HepG2 (cell line): ENCODE measurements at regions not wholly inside any gene's neighbourhood (a gene's known extent, or its start where the extent isn't known, plus 50 kb on each side); places are given as distances from the start of the nearest gene placed in this dataset.

Source experiments
- CBX2 ChIP-seq, 2 experiments: fragments of 200-600 bp in 1 of 2; sonication (generic); formaldehyde crosslinking in 1 of 2; IDR thresholded peaks; 2 replicates each; pipeline versions ENCODE4 v1.7.0 to v1.8.1; 2018 to 2022; ENCODE audit warnings: low read depth in 2 of 2, low read length in 1 of 2, mild to moderate bottlenecking in 1 of 2, missing genetic modification reagents in 1 of 2
- CTCF ChIP-seq: sonication (generic); formaldehyde crosslinking; IDR thresholded peaks from 2 replicates; pipeline ENCODE4 v1.5.0; 2020; ENCODE audit warnings: mild to moderate bottlenecking, missing genetic modification reagents, moderate library complexity
- FOXM1 ChIP-seq: sonication (generic); formaldehyde crosslinking; IDR thresholded peaks from 2 replicates; pipeline ENCODE4 v1.5.0; 2020; ENCODE audit warnings: missing genetic modification reagents
- HIVEP1 ChIP-seq: sonication (generic); formaldehyde crosslinking; IDR thresholded peaks from 2 replicates; pipeline ENCODE4 v1.4.0; 2020; ENCODE audit warnings: mild to moderate bottlenecking, missing genetic modification reagents
- POLR2AphosphoS5 ChIP-seq: IDR thresholded peaks from 2 replicates; pipeline ENCODE4 v1.6.1; 2012; ENCODE audit warnings: low read depth, low read length
- RAD21 ChIP-seq: fragments of 450-650 bp; formaldehyde crosslinking; IDR thresholded peaks from 2 replicates; pipeline ENCODE4 v1.5.0; 2020; ENCODE audit warnings: mild to moderate bottlenecking
- SNRNP70 ChIP-seq: fragments of 200-400 bp; formaldehyde crosslinking; IDR thresholded peaks from 2 replicates; pipeline ENCODE4 v1.6.1; 2017; ENCODE audit warnings: mild to moderate bottlenecking, low read depth, low read length, moderate library complexity
- SRSF9 ChIP-seq: fragments of 200-400 bp; formaldehyde crosslinking; IDR thresholded peaks from 2 replicates; pipeline ENCODE4 v1.6.1; 2018; ENCODE audit warnings: borderline replicate concordance, mild to moderate bottlenecking, low read depth, low read length; ENCODE audit not compliant: insufficient read depth, poor library complexity, severe bottlenecking
- TBP ChIP-seq: sonication (generic); formaldehyde crosslinking; IDR thresholded peaks from 2 replicates; pipeline ENCODE4 v1.5.0; 2020; ENCODE audit warnings: missing genetic modification reagents
- ZNF3 ChIP-seq: IDR thresholded peaks from 2 replicates; pipeline ENCODE4 v1.7.0; 2017; ENCODE audit warnings: inconsistent platforms
- ZNF432 ChIP-seq: sonication (generic); formaldehyde crosslinking; IDR thresholded peaks from 2 replicates; pipeline ENCODE4 v1.5.0; 2020; ENCODE audit warnings: missing genetic modification reagents, mild to moderate bottlenecking, borderline replicate concordance
- ZNF607 ChIP-seq: sonication (generic); formaldehyde crosslinking; IDR thresholded peaks from 2 replicates; pipeline ENCODE4 v1.5.1; 2020; ENCODE audit warnings: missing genetic modification reagents, mild to moderate bottlenecking, borderline replicate concordance
- TF ChIP-seq, protein P1 (sequence below): sonication (generic); formaldehyde crosslinking; IDR thresholded peaks from 2 replicates; pipeline ENCODE4 v1.4.0; 2020; ENCODE audit warnings: missing genetic modification reagents, borderline replicate concordance
- TF ChIP-seq, protein P2 (sequence below): sonication (generic); formaldehyde crosslinking; IDR thresholded peaks from 2 replicates; pipeline ENCODE4 v1.4.0; 2020; ENCODE audit warnings: missing genetic modification reagents, borderline replicate concordance

- no peak for TF ChIP-seq CTCF (CRISPR knock-in tag)
- TF ChIP-seq ZNF432 (CRISPR knock-in tag): no peak
- no peak for TF ChIP-seq RAD21 (CRISPR knock-in tag)
- TF ChIP-seq, protein P1, sequence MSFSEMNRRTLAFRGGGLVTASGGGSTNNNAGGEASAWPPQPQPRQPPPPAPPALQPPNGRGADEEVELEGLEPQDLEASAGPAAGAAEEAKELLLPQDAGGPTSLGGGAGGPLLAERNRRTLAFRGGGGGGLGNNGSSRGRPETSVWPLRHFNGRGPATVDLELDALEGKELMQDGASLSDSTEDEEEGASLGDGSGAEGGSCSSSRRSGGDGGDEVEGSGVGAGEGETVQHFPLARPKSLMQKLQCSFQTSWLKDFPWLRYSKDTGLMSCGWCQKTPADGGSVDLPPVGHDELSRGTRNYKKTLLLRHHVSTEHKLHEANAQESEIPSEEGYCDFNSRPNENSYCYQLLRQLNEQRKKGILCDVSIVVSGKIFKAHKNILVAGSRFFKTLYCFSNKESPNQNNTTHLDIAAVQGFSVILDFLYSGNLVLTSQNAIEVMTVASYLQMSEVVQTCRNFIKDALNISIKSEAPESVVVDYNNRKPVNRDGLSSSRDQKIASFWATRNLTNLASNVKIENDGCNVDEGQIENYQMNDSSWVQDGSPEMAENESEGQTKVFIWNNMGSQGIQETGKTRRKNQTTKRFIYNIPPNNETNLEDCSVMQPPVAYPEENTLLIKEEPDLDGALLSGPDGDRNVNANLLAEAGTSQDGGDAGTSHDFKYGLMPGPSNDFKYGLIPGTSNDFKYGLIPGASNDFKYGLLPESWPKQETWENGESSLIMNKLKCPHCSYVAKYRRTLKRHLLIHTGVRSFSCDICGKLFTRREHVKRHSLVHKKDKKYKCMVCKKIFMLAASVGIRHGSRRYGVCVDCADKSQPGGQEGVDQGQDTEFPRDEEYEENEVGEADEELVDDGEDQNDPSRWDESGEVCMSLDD: no peak
- TF ChIP-seq SNRNP70: no peak
- TF ChIP-seq SRSF9: no peak
- TF ChIP-seq, protein P2, sequence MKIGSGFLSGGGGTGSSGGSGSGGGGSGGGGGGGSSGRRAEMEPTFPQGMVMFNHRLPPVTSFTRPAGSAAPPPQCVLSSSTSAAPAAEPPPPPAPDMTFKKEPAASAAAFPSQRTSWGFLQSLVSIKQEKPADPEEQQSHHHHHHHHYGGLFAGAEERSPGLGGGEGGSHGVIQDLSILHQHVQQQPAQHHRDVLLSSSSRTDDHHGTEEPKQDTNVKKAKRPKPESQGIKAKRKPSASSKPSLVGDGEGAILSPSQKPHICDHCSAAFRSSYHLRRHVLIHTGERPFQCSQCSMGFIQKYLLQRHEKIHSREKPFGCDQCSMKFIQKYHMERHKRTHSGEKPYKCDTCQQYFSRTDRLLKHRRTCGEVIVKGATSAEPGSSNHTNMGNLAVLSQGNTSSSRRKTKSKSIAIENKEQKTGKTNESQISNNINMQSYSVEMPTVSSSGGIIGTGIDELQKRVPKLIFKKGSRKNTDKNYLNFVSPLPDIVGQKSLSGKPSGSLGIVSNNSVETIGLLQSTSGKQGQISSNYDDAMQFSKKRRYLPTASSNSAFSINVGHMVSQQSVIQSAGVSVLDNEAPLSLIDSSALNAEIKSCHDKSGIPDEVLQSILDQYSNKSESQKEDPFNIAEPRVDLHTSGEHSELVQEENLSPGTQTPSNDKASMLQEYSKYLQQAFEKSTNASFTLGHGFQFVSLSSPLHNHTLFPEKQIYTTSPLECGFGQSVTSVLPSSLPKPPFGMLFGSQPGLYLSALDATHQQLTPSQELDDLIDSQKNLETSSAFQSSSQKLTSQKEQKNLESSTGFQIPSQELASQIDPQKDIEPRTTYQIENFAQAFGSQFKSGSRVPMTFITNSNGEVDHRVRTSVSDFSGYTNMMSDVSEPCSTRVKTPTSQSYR (CRISPR knock-in tag): no peak
- TF ChIP-seq ZNF607 (CRISPR knock-in tag): no peak
- TF ChIP-seq FOXM1 (CRISPR knock-in tag): no peak
- no peak for TF ChIP-seq CBX2 (IDR thresholded peaks at IDR 0.05; ENCODE audit: low read depth, low read length)
- no peak for TF ChIP-seq CBX2 (CRISPR knock-in tag; IDR thresholded peaks at IDR 0.05; ENCODE audit: low read depth)
- TF ChIP-seq HIVEP1 (CRISPR knock-in tag): no peak
- no peak for TF ChIP-seq ZNF3
- no peak for TF ChIP-seq POLR2AphosphoS5
- no peak for TF ChIP-seq TBP (CRISPR knock-in tag)
Measured at GRCh38 chr21:23612210-23612609, 1995.1 kb downstream of the MRPL39 start.
